ENCODE measurements at regions not wholly inside any gene's neighbourhood (a gene's known extent, or its start where the extent isn't known, plus 50 kb on each side); places are given as distances from the start of the nearest gene placed in this dataset.

DNA sequence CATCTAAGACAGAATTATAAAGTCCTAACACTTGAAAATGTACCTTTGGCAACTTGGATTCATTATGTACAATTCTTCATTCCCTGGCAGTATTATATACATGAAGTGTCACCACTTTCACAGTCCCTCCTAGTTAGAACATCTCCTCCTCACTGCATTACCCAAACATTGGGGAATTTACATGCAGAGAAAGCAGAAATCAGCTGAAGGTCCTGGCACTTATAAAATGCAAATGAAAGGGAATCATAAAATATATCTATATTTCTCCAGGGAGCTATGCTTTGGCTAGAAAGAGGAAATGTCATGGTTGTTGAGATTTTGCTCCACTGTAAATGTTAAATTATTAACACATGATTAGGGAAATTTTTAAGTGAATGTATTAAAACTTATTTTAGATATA lies 835.6 kb upstream of the SLIT2 start:
- no peak for DNase-seq
- in situ Hi-C loops (cut with MboI; ENCODE audit: low pct_unique_long_range_greater_than_20kb, low sequenced_read_pairs) = no loop called here

DNA sequence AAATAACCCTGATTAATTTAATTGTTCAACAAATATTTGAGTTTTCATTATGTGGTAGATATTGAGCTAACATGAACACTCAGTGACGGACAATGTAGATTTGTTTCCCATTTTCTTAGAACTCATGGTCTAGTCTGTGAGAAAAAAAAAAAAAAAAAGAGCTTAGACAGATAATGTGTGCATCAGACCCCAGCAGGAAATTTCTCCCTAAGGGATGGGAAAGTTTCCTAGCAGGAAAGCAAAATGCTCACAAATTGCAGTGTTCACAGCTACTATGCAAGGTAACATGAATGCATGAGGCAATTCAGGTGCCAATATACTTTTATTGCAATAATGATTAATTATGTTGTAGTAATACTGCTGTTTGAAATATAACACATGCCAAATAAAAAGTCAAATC lies 843.2 kb upstream of the SLIT2 start:
- in situ Hi-C loops (cut with MboI; ENCODE audit: low pct_unique_long_range_greater_than_20kb, low sequenced_read_pairs) = no loop called here
- DNase-seq = no peak

DNA sequence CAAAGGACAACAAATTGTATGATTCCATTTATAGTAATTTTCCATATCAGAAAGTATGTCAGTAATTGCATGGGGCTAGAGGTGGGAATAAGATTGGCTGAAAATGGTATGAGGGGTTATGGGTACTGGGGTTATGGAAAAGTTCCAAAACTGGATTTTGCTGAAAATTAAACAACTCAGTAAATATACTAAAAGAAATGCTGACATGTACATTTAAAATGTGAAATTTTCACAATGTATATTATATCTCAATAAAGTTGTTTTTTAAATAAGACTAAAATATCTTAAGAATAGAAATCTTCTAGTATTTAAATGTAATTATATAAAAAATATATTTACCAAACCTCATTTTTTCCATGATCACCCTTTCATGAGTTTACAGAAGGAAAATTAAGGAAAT lies 844.9 kb upstream of the SLIT2 start:
- in situ Hi-C loops (cut with MboI; ENCODE audit: low pct_unique_long_range_greater_than_20kb, low sequenced_read_pairs) = no loop called here
- DNase-seq = no peak

DNA sequence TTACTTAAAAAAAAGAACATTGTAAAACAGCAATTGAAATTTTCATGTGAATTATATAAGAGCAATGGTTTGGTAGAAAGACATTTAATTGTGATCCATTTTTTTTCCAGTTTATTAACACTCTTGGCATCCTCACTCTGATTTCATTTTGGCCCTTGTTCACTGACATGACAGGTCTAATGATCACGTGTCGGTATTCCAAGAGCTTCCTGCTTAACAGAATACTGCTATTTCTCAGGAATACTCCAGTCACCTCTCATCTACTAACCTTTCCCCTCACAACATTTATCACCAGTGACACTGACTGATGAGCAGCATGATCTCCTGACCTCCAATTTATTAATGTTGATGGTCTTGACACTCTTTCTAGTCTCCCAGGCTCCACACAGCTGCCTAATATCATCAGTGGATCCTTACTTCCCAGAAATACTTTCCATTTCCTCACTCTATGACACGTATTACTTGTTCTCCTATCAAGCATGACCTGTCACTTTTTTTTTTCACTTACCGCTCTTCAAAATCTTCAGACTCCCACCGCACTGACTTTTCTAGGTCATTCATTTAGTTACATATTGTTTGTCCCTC lies 847.8 kb upstream of the SLIT2 start:
- in situ Hi-C loops (cut with MboI; ENCODE audit: low pct_unique_long_range_greater_than_20kb, low sequenced_read_pairs) = no loop called here
- no peak for DNase-seq

GRCh38 chr4:19402581-19403065 lies 849.1 kb upstream of the SLIT2 start:
- in situ Hi-C loops (cut with MboI; ENCODE audit: low pct_unique_long_range_greater_than_20kb, low sequenced_read_pairs) = no loop called here
- no peak for DNase-seq

DNA sequence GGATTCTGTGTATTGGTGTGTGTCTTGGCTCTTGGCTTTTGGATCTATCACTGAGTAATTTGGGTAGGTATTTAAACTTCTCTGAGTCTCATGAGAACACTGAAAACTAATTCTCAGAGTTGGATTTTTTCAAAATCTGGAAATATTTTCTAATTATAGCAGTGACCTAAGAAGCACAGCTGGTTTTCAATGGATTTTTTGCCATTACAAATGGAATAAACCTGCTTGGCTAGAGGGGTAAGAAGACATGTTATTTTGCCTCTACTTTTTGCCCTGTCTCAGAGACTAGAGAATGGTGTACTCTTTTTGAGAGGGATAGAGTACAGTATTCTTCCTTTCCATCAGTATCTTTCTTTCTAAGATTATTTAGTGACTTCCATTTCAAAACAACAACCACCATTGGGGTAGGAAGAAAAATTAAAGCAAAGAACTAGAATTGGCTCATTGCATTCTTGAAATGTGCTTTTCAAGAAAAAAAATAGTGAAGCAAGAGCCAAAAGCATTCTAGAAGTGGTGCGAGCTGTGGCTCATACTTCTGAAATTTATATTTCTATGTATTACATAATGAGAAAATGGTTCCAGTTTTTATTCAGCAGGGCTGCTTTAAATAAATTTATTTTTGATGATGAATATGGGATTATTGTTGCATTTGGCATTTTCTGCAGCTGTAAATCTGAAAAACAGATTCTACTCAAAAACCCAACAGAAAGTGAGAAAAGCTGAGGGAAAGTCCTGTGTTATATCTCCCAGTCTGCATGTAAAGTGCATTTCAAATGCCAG lies 850.2 kb upstream of the SLIT2 start:
- in situ Hi-C loops (cut with MboI; ENCODE audit: low pct_unique_long_range_greater_than_20kb, low sequenced_read_pairs) = no loop called here
- no peak for DNase-seq

GRCh38 chr4:19400820-19401219 lies 850.9 kb upstream of the SLIT2 start:
- no peak for DNase-seq
- in situ Hi-C loops (cut with MboI; ENCODE audit: low pct_unique_long_range_greater_than_20kb, low sequenced_read_pairs) = no loop called here

DNA sequence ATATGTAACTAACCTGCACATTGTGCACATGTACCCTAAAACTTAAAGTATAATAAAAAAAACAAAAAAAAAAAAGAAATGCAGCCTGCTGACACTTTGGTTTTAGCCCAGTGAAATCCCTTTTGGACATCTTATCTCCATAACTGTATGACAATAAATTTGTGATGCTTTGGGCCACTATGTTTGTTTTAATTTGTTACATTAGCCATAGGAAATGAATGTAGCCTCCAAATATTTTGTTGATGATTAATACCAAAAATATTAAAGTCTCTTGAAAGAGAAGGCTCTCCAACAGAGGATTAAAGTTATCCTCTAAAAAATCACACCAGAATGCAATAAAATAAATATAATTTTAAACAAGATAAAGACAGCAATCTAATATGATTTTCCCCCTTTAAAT lies 852.7 kb upstream of the SLIT2 start:
- no peak for DNase-seq
- in situ Hi-C loops (cut with MboI; ENCODE audit: low pct_unique_long_range_greater_than_20kb, low sequenced_read_pairs) = no loop called here

DNA sequence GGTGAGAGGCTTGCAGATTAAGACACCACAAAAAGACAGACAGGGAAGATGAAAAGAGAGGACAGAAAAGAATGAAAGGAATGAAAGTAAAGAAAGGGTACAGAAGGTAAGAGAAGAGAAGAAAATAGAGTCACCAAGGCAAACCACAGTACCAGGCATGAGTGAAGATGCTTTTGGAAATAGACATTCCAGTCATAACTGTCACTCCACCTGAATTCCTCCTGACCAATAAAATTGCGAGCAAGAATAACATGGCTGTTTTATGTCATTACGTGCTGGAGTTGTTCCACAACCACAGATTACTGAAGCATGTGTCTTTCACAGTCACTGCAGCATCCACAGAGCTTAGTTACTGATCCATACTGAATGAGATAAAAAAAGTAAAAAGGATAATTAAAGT lies 864.9 kb upstream of the SLIT2 start:
- DNase-seq = no peak

GRCh38 chr4:19382993-19383756 lies 868.5 kb upstream of the SLIT2 start:
- in situ Hi-C loops (cut with MboI; ENCODE audit: low pct_unique_long_range_greater_than_20kb, low sequenced_read_pairs) = no loop called here
- DNase-seq = no peak

More for the DNA sequence above, 864.9 kb upstream of the SLIT2 start:
- in situ Hi-C loops (cut with MboI; ENCODE audit: low pct_unique_long_range_greater_than_20kb, low sequenced_read_pairs) = no loop called here

DNA sequence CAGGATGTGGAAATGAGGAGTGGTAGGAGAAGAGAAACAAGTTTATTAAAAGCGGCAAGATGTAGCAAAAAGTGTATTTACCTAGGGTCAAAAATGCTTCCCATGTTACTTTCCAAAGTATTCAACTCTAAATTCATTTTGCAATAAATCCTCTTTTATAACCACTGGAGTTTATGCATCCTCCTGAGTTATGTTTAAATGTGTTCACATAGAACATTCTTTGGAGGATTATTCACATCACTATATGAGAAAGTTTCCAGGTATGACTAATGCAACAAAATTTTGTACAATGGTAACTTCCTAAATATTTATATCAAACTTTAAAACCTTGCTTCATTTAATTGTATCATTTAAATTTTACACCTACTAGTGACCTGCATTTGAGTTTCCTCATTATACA lies 870.6 kb upstream of the SLIT2 start:
- in situ Hi-C loops (cut with MboI; ENCODE audit: low pct_unique_long_range_greater_than_20kb, low sequenced_read_pairs) = no loop called here

DNA sequence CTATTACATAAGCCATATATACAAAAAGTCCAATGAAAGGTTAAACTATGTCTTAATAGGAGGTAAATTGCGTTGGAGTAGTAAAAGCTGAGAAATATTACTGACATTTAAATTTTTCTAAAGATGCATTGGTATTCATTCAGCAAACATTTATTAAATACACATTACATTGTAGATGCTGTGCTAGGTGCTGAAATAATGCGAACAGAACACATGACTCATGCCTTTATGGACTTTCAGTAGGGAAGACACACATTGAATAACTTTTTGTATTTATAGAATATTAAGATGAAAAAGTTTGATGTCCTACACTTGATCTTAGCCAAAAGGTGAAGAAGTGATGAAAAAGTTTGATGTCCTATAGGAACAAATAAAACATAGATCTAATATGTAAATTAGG lies 871.1 kb upstream of the SLIT2 start:
- in situ Hi-C loops (cut with MboI; ENCODE audit: low pct_unique_long_range_greater_than_20kb, low sequenced_read_pairs) = no loop called here
- DNase-seq = no peak

More for the DNA sequence above, 870.6 kb upstream of the SLIT2 start:
- DNase-seq = no peak

DNA sequence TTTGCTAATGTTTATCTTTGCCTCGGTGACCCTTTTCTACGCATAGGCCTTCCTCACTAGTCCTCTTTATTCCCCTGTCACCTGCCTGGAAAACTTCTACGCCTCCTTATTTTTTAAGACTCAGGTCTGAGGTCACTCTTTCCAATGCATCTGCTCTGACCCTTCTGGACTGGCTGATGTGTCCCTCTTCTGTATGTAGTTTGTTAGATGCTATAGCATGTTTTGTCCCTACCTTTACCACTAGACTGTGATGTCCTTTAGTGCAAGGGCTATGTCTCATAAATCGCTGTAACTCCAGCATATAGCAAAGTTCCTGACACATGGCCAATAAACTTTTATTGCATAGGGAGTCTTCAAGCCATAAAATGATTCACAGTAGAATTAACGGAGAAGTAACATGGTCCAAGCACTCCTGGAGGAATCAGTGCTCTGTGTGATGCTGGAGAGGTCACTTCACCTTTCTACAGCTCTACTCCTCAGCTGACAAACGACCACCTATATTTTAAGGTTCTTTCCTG lies 872.5 kb upstream of the SLIT2 start:
- no peak for DNase-seq
- in situ Hi-C loops (cut with MboI; ENCODE audit: low pct_unique_long_range_greater_than_20kb, low sequenced_read_pairs) = no loop called here

- DNase-seq = no peak
- in situ Hi-C loops (cut with MboI; ENCODE audit: low pct_unique_long_range_greater_than_20kb, low sequenced_read_pairs) = no loop called here
These were observed 875.8 kb upstream of the SLIT2 start for GRCh38 chr4:19375931-19376330.

- no peak for DNase-seq
- in situ Hi-C loops (cut with MboI; ENCODE audit: low pct_unique_long_range_greater_than_20kb, low sequenced_read_pairs) = no loop called here
These were observed 876.4 kb upstream of the SLIT2 start for GRCh38 chr4:19375136-19375804.

DNA sequence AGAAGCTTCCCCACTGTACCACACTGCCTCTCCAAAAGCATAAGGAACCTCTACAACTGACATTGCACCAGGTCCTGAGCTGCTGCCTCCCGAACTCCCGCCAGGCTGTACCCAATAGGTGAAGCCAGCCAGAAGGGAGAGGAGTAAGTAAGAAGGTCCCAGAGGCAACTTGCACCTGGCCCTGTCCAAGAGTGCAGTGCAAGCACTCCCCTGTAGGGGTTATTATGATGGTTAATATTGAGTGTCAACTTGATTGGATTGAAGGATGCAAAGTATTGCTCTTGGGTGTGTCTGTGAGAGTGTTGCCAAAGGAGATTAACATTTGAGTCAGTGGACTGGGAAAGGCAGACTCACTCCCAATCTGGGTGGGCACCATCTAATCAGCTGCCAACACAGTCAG lies 879.3 kb upstream of the SLIT2 start:
- DNase-seq = no peak
- in situ Hi-C loops (cut with MboI; ENCODE audit: low pct_unique_long_range_greater_than_20kb, low sequenced_read_pairs) = no loop called here

DNA sequence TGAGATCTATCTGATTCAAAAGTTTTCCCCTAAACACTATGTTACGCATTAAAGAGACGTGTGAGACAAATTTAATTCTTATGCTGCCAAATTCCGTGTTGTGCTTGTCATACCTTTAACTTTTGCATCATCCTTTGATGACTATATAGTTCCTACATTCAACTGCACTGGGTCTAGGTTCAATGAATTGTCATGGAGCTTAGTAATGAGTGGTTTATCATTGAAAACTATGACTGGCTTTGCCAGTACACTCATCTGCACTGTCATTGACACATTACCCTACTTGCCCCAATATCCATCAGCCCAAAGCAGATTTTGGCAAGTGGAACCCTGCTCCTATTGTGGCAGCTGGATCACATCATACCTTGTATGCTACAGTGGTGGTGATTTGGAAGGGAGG lies 882.9 kb upstream of the SLIT2 start:
- in situ Hi-C loops (cut with MboI; ENCODE audit: low pct_unique_long_range_greater_than_20kb, low sequenced_read_pairs) = no loop called here
- no peak for DNase-seq

DNA sequence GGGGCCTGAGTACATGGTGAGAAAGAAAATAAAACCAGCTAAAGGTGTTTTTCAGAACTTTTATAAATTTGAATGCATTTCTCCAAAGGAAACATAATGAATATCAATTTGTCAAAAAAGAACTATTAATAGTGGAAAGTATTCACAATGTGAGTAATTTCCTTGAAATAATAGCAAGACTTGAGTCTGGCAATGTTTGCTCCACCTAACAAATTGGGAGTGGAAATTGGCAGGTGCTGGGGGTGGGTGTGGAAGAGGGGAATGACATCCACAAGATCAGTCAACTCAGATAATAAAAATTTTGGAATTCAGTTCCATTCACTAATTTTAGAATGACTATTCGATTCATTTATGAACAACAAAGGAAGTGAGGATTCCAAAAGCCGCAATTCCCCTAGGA lies 884.8 kb upstream of the SLIT2 start:
- DNase-seq = no peak
- in situ Hi-C loops (cut with MboI; ENCODE audit: low pct_unique_long_range_greater_than_20kb, low sequenced_read_pairs) = no loop called here

- in situ Hi-C loops (cut with MboI; ENCODE audit: low pct_unique_long_range_greater_than_20kb, low sequenced_read_pairs) = no loop called here
These were observed 893.7 kb upstream of the SLIT2 start for GRCh38 chr4:19358015-19358414.

GRCh38 chr4:19349416-19349815 lies 902.3 kb upstream of the SLIT2 start:
- in situ Hi-C loops (cut with MboI; ENCODE audit: low pct_unique_long_range_greater_than_20kb, low sequenced_read_pairs) = no loop called here
- no peak for DNase-seq

More at GRCh38 chr4:19358015-19358414, 893.7 kb upstream of the SLIT2 start:
- DNase-seq = no peak
